HCT116 (cell line): ENCODE measurements at regions not wholly inside any gene's neighbourhood (a gene's known extent, or its start where the extent isn't known, plus 50 kb on each side); places are given as distances from the start of the nearest gene placed in this dataset.

ENCODE experiments used
- ATAC-seq: fragments of 200-7000 bp; cut with Tn5 transposase; 2 replicates; pipeline ENCODE4 v1.9.1; 2020; ENCODE audit warnings: mild to moderate bottlenecking, moderate library complexity
- BruUV-seq: library from RNA; stranded (reverse); fragments of 400-500 nt; replicated peaks from 2 replicates; lab custom pipeline; 2021; lab: Mats Ljungman, UMichigan
- CTCF ChIA-PET: fragments of 300-600 bp; sonication (Branson Sonifier 250); formaldehyde crosslinking; loops from one replicate; lab custom pipeline; 2021; ENCODE audit warnings: antibody characterized with exemption; lab: Charles Lee
- POLR2A ChIA-PET: fragments of 300-600, 350-600 bp; sonication (Branson Sonifier 250); formaldehyde crosslinking; loops from one replicate; lab custom pipeline; 2021; ENCODE audit warnings: antibody characterized with exemption; lab: Charles Lee
- RAD21 ChIA-PET, 2 experiments: fragments of 300-600 bp; sonication (Branson Sonifier 250); formaldehyde crosslinking; loops; one replicate each; lab custom pipeline; 2023; ENCODE audit warnings: low total read pairs in 2 of 2; ENCODE audit not compliant: uncharacterized antibody in 2 of 2, unreplicated experiment in 2 of 2, low non-redundant PET in 1 of 2; lab: Charles Lee
- DNase-seq: peaks from one replicate; pipeline ENCODE4 v3.0.0-alpha.2; 2010; ENCODE audit warnings: low read depth, low spot score
- H2AFZ ChIP-seq: fragments of 200-600 bp; shearing (Covaris generic), sonication (generic); 2 replicates; pipeline ENCODE4 v1.6.1; 2017; ENCODE audit warnings: low read depth, mixed run types, mixed read lengths, antibody characterized with exemption, low read length; ENCODE audit not compliant: poor library complexity, severe bottlenecking
- H3K27ac ChIP-seq: 2 replicates; pipeline ENCODE4 v1.5.1; 2012; ENCODE audit warnings: low read depth, low read length
- H3K27me3 ChIP-seq: fragments of 200-600 bp; sonication (generic); 2 replicates; pipeline ENCODE4 v1.6.1; 2016; ENCODE audit warnings: mixed run types, low read length, mixed read lengths; ENCODE audit not compliant: insufficient read depth
- H3K36me3 ChIP-seq, 2 experiments: fragments of 200-500 bp in 1 of 2; fragments of 200-600 bp in 1 of 2; sonication (Bioruptor generic) in 1 of 2; sonication (generic) in 1 of 2; 2 replicates each; pipeline versions ENCODE4 v1.5.1 to v1.6.1; 2014 to 2016; ENCODE audit warnings: low read length in 2 of 2, inconsistent platforms in 1 of 2, mixed read lengths in 1 of 2, mixed run types in 1 of 2; ENCODE audit not compliant: insufficient read depth in 2 of 2, control insufficient read depth in 1 of 2
- H3K4me1 ChIP-seq, 2 experiments: fragments of 200-600 bp in 1 of 2; sonication (generic) in 1 of 2; 2 replicates each; pipeline versions ENCODE4 v1.5.1 to v1.6.1; 2012 to 2017; ENCODE audit warnings: low read length in 2 of 2, inconsistent platforms in 1 of 2, mild to moderate bottlenecking in 1 of 2, mixed read lengths in 1 of 2, mixed run types in 1 of 2, moderate library complexity in 1 of 2; ENCODE audit not compliant: insufficient read depth in 2 of 2, control insufficient read depth in 1 of 2
- H3K4me2 ChIP-seq: fragments of 200-600 bp; sonication (generic); 2 replicates; pipeline ENCODE4 v1.6.1; 2017; ENCODE audit warnings: mixed run types, low read length, mixed read lengths
- H3K4me3 ChIP-seq, 2 experiments: fragments of 200-600 bp in 1 of 2; sonication (generic) in 1 of 2; replicated peaks in 1 of 2; 2 replicates each; pipeline ENCODE4 v1.5.1; 2011 to 2016; ENCODE audit warnings: low read length in 2 of 2, control low read depth in 1 of 2, low read depth in 1 of 2, mild to moderate bottlenecking in 1 of 2, mixed read lengths in 1 of 2, mixed run types in 1 of 2
- H3K79me2 ChIP-seq: fragments of 200-600 bp; sonication (generic); 2 replicates; pipeline ENCODE4 v1.6.1; 2017; ENCODE audit warnings: mild to moderate bottlenecking, mixed run types, low read length, moderate library complexity, mixed read lengths; ENCODE audit not compliant: insufficient read depth
- H3K9ac ChIP-seq: fragments of 200-600 bp; sonication (generic); 2 replicates; pipeline ENCODE4 v1.6.1; 2016; ENCODE audit warnings: low read length, mixed read lengths
- H3K9me2 ChIP-seq: fragments of 200-600 bp; sonication (generic), shearing (Covaris generic); 2 replicates; pipeline ENCODE4 v1.6.1; 2017; ENCODE audit warnings: mixed run types, mild to moderate bottlenecking, moderate library complexity; ENCODE audit not compliant: insufficient read depth
- H3K9me3 ChIP-seq, 2 experiments: fragments of 200-500 bp in 1 of 2; fragments of 200-600 bp in 1 of 2; sonication (Bioruptor generic) in 1 of 2; sonication (generic) in 1 of 2; 2 replicates each; pipeline ENCODE4 v1.6.1; 2014 to 2017; ENCODE audit warnings: low read length in 2 of 2, mixed read lengths in 2 of 2, inconsistent platforms in 1 of 2, low read depth in 1 of 2, mild to moderate bottlenecking in 1 of 2, mixed run types in 1 of 2, moderate library complexity in 1 of 2; ENCODE audit not compliant: control insufficient read depth in 1 of 2, insufficient read depth in 1 of 2
- H4K20me1 ChIP-seq: fragments of 200-600 bp; sonication (generic), shearing (Covaris generic); 2 replicates; pipeline ENCODE4 v1.6.1; 2017; ENCODE audit warnings: mixed run types, mild to moderate bottlenecking, moderate library complexity; ENCODE audit not compliant: insufficient read depth
- ATF3 ChIP-seq: IDR thresholded peaks from 2 replicates; pipeline ENCODE4 v1.6.1; 2012
- CBX3 ChIP-seq: IDR thresholded peaks from 2 replicates; pipeline ENCODE4 v1.6.1; 2012; ENCODE audit warnings: low read depth
- CEBPB ChIP-seq: IDR thresholded peaks from 2 replicates; pipeline ENCODE4 v1.6.1; 2012; ENCODE audit warnings: low read depth
- CTCF ChIP-seq, 3 experiments: fragments of 200-600 bp in 1 of 3; sonication (generic) in 1 of 3; IDR thresholded peaks in 2 of 3; conservative IDR thresholded peaks in 1 of 3; 2 replicates each; pipeline ENCODE4 v1.5.1; 2012 to 2017; ENCODE audit warnings: low read depth in 2 of 3, low read length in 2 of 3, antibody characterized with exemption in 1 of 3, borderline replicate concordance in 1 of 3, control low read depth in 1 of 3, mild to moderate bottlenecking in 1 of 3, mixed read lengths in 1 of 3, mixed run types in 1 of 3, moderate library complexity in 1 of 3; ENCODE audit not compliant: insufficient read depth in 1 of 3
- EGR1 ChIP-seq: IDR thresholded peaks from 2 replicates; pipeline ENCODE4 v1.6.1; 2012; ENCODE audit warnings: low read depth
- EZH2 ChIP-seq: fragments of 200-600 bp; sonication (generic); IDR thresholded peaks from 2 replicates; pipeline ENCODE4 v1.6.1; 2017; ENCODE audit warnings: antibody characterized with exemption, mixed run types
- EZH2phosphoT487 ChIP-seq: fragments of 200-600 bp; IDR thresholded peaks from 2 replicates; pipeline ENCODE4 v1.6.1; 2018; ENCODE audit warnings: antibody characterized with exemption, borderline replicate concordance
- JUND ChIP-seq: IDR thresholded peaks from 2 replicates; pipeline ENCODE4 v1.6.1; 2012
- MAX ChIP-seq: IDR thresholded peaks from 2 replicates; pipeline ENCODE4 v1.6.1; 2012
- POLR2A ChIP-seq: IDR thresholded peaks from 2 replicates; pipeline ENCODE4 v1.7.0; 2011; ENCODE audit warnings: borderline replicate concordance; ENCODE audit not compliant: insufficient read depth, insufficient read length; ENCODE audit errors: extremely low read depth
- POLR2AphosphoS5 ChIP-seq: IDR thresholded peaks from 2 replicates; pipeline ENCODE4 v1.6.1; 2011; ENCODE audit warnings: mild to moderate bottlenecking, low read depth, low read length, moderate library complexity
- SIN3A ChIP-seq: IDR thresholded peaks from 2 replicates; pipeline ENCODE4 v1.6.1; 2012; ENCODE audit warnings: low read depth
- SP1 ChIP-seq: IDR thresholded peaks from 2 replicates; pipeline ENCODE4 v1.6.1; 2012; ENCODE audit warnings: low read depth
- SRF ChIP-seq: IDR thresholded peaks from 2 replicates; pipeline ENCODE4 v1.6.1; 2012; ENCODE audit warnings: low read depth
- YY1 ChIP-seq: IDR thresholded peaks from 2 replicates; pipeline ENCODE4 v1.6.1; 2011; ENCODE audit warnings: low read length, low read depth, moderate library complexity, mild to moderate bottlenecking; ENCODE audit not compliant: insufficient replicate concordance; ENCODE audit errors: extremely low read depth
- intact Hi-C: fragments of 100-400 bp; cut with micrococcal nuclease; formaldehyde crosslinking; loops from 2 replicates; pipeline ENCODE4 v1.10.0; 2022

GRCh38 chr10:130968511-130968910 is 343.0 kb downstream of the TCERG1L start:
- Histone ChIP-seq H3K27me3 (no peaks in the 10 kb centered on the region), H3K4me1 (no peaks in the 10 kb centered on the region), H3K36me3 (no peaks in the 10 kb centered on the region), H3K4me2 (no peak overlapping the region), H3K4me3 (no peak overlapping the region), H3K9ac (no peak overlapping the region), H3K79me2 (no peaks in the 10 kb centered on the region), H3K9me2 (no peaks in the 10 kb centered on the region), H3K27ac (no peak overlapping the region), H3K9me3 (no peaks in the 10 kb centered on the region), H4K20me1 (no peaks in the 10 kb centered on the region), H2AFZ (no peak overlapping the region)
- TF ChIP-seq POLR2A (no peak), EZH2 (no peak)
- RAD21 ChIA-PET = no interaction called here
- DNase-seq (no peak), ATAC-seq (no peak)
- intact Hi-C loops = no loop called here
- POLR2A ChIA-PET = no interaction called here
- BruUV-seq = no TSS peak
- CTCF ChIA-PET = no interaction called here

- Histone ChIP-seq H3K9me3 (no peaks in the 10 kb centered on the region), H4K20me1 (no peaks in the 10 kb centered on the region), H3K9me2 (no peaks in the 10 kb centered on the region), H3K27me3 (no peaks in the 10 kb centered on the region), H3K4me2 (no peak overlapping the region), H3K36me3 (no peaks in the 10 kb centered on the region), H3K9ac (no peak overlapping the region), H3K79me2 (no peaks in the 10 kb centered on the region), H3K4me3 (no peak overlapping the region), H3K27ac (no peak overlapping the region), H3K4me1 (no peaks in the 10 kb centered on the region), H2AFZ (no peak overlapping the region)
- ChIA-PET CTCF (no interaction called here), RAD21 (no interaction called here), POLR2A (no interaction called here)
- no TSS peak for BruUV-seq
- intact Hi-C loops = no loop called here
- TF ChIP-seq YY1 = no peak
- DNase-seq (no peak), ATAC-seq (no peak)
Measured at GRCh38 chr10:130968964-130969363, 342.6 kb downstream of the TCERG1L start.

- no peaks in the 10 kb centered on the region for H3K36me3 ChIP-seq
Measured at GRCh38 chr10:130969700-130970099, 341.8 kb downstream of the TCERG1L start.

More at GRCh38 chr10:130969700-130970099, 341.8 kb downstream of the TCERG1L start:
- intact Hi-C loops = no loop called here
- H3K4me3 ChIP-seq = no peak overlapping the region
- H2AFZ ChIP-seq = no peak overlapping the region
- ATAC-seq (no peak), DNase-seq (no peak)
- no peak overlapping the region for H3K4me2 ChIP-seq
- no peak overlapping the region for H3K9ac ChIP-seq
- no peak overlapping the region for H3K27ac ChIP-seq
- BruUV-seq = no TSS peak
- H4K20me1 ChIP-seq = no peaks in the 10 kb centered on the region
- H3K4me1 ChIP-seq = no peaks in the 10 kb centered on the region
- ChIA-PET POLR2A (no interaction called here), CTCF (no interaction called here), RAD21 (no interaction called here)
- H3K9me3 ChIP-seq = no peaks in the 10 kb centered on the region
- H3K79me2 ChIP-seq = no peaks in the 10 kb centered on the region
- no peaks in the 10 kb centered on the region for H3K9me2 ChIP-seq
- no peaks in the 10 kb centered on the region for H3K27me3 ChIP-seq
- TF ChIP-seq YY1 (no peak), JUND (no peak), EZH2phosphoT487 (no peak), SP1 (no peak), SRF (no peak), MAX (no peak), POLR2AphosphoS5 (no peak), SIN3A (no peak), CTCF (IDR thresholded peaks at IDR 0.05 in 2 of 3, conservative IDR thresholded peaks at IDR 0.05 in 1 of 3; ENCODE audit: borderline replicate concordance in 1 of 3, insufficient read depth in 1 of 3, low read depth in 2 of 3, low read length in 2 of 3) (no peak), EGR1 (no peak), ATF3 (no peak), CBX3 (no peak), CEBPB (no peak)
